ENCODE measurements at regions not wholly inside any gene's neighbourhood (a gene's known extent, or its start where the extent isn't known, plus 50 kb on each side); places are given as distances from the start of the nearest gene placed in this dataset.
"Not testable (repeated sequence)": the region's sequence is repeated elsewhere in the genome, so short reads cannot be mapped to it uniquely, and the experiment has no call there.

DNA sequence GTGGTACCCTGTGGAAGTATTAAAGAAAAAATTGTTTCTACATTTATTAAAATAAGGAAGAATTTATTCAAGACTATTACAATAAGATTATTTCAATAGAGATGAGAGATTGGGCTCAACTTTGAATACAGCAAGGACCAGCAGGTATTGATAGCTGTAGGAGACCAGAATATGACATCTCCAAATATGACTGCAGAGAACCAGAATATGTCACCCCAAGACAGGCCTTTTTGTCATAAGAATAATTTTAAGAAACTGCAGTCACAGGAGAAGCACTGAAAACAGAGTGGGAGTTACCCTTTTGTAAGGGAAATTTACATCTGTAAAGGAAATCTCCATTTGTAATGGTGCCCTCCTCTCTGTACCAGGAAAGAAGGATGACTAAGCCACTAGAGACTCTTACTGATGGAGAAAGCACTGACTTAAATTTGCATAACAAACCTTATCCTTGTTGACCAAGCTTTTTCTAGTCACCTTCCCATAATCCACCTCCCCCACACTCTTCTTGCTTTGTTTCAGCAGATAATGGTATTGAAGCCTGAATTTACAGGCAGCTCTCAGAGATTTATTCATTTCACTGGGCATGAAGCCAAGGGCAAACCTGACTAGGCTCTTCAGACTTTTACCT, 145.1 kb upstream of the RMP24 start:
- peak; percentile 95 for DNase-seq

- DNase-seq, result no peak
Measured at GRCh38 chr18:35827903-35828275, 144.6 kb upstream of the RMP24 start.

DNA sequence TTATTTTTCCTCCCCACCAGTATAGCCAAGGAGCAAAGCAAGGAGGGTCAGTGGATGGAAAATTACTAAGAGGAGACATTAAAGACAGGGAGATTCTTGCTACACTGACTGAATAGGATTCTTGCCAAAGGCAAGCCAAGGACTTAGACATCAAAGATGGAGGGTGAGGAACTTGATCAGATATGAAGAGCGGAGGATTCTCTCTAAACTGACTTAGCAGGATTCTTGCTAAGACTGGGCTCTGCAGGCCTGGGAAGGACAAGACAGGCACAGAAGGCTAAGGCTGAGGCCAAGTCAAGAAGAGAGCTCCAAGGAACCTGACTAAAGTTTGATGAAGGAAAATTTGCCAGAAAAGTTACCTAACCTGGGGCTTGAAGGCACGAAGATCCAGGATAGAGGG, 143.9 kb upstream of the RMP24 start:
- DNase-seq, result no peak

DNA sequence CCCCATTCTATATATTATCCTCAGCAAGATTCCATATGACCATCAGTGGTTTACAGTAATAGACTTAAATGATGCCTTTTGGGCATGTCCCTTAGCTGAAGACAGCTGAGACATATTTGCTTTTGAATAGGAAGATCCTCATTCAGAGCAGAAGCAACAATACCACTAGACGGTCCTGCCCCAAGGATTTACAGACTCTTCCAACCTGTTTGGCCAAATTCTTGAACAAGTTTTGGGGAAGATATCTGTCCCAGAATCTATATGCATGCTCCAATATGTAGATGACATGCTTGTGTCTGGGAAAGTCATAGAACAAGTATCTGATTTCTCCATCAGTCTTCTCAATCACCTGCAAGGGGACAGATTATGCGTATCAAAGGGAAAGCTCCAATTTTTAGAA, 137.1 kb upstream of the RMP24 start:
- no peak for DNase-seq

GRCh38 chr18:35835833-35836232, 136.6 kb upstream of the RMP24 start:
- no peak for DNase-seq

GRCh38 chr18:35836932-35837331, 135.5 kb upstream of the RMP24 start:
- no peak for DNase-seq

- DNase-seq, result no peak
Measured at GRCh38 chr18:35837922-35838496, 134.5 kb upstream of the RMP24 start.

GRCh38 chr18:35841283-35841682, 131.2 kb upstream of the RMP24 start:
- no peak for DNase-seq

DNA sequence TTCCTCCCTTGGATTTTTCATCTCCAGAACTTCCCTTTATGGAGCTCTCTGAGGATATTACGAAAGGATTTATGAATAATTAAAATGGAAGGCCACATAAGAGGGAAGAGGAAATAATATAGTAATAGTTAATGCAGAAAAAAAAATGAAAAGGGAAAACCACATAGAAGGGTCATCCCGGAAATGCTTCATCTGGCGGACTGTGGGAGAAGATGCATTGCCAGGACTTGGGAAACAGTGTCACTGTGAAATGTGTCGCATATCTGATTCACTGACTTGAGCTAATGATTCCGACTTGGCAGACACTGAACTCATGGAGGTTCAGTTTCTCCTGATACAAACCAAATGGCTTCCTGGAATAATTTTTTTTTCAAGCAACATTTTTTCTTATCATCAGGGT, 129.9 kb upstream of the RMP24 start:
- no peak for DNase-seq

DNA sequence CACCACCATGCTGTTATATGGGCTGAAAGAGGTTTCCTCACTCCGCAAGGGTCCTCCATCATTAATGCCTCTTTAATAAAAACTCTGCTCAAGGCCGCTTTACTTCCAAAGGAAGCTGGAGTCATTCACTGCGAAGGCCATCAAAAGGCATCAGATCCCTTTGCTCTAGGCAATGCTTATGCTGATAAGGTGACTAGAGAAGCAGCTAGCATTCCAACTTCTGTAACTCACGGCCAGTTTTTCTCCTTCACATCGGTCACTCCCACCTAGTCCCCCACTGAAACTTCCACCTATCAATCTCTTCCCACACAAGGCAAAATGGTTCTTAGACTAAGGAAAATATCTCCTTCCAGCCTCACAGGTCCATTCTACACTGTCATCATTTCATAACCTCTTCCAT, 124.2 kb upstream of the RMP24 start:
- DNase-seq, result not testable (repeated sequence)

DNA sequence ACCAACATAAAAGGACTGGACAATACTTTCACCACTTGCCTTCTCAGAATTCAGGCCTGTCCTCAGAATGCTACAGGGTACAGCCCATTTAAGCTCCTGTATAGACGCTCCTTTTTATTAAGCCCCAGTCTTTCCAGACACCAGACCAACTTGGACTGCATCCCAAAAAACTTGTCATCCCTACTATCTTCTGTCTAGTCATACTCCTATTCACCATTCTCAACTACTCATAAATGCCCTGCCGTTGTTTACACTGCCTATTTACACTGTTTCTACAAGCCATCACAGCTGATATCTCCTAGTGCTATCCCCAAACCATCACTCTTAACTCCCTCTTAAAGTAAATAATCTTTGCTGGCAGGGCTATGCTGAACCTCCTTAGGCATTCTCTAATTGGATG, 123.2 kb upstream of the RMP24 start:
- DNase-seq, result peak; percentile 62

GRCh38 chr18:35851286-35851970, 121.1 kb upstream of the RMP24 start:
- no peak for DNase-seq

DNA sequence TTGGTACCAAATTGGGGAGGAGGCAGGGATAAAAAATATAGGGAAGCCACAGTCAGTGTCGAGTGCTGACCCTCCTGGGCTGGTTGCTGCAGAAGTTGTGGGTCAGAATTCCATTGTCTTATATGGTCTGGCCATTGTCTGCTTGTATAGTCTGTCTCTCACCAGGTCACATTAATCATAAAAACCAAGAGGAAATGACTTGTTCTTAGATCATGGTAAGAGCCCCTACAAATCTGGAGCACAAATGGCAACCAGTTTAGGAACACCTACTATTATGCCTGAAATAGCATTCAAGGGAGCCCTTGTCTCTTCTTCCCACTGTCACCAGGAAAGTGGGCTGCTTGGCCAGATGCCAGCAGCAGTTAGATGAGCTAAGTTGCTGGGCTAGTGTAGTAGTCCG, 119.7 kb upstream of the RMP24 start:
- DNase-seq, result no peak

GRCh38 chr18:35854095-35854494, 118.4 kb upstream of the RMP24 start:
- DNase-seq, result no peak

DNA sequence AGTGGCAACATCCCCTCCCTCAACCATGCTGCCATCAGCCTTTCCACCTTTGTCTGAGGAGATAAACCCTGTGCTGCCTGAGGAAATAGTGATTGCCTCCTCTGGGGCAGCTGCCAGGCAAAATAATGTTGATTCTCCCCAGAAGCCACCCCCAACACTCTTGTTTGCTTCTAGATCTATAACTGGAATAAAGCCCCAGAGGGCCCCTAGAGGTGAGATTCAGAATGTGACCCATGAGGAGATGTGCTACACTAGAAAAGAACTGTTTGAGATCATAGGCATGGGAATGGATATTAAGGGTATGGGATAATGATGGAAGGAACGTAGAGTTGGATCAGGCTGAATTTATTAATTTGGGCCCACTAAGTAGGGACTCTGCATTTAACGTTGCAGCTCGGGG, 116.3 kb upstream of the RMP24 start:
- DNase-seq, result no peak

DNA sequence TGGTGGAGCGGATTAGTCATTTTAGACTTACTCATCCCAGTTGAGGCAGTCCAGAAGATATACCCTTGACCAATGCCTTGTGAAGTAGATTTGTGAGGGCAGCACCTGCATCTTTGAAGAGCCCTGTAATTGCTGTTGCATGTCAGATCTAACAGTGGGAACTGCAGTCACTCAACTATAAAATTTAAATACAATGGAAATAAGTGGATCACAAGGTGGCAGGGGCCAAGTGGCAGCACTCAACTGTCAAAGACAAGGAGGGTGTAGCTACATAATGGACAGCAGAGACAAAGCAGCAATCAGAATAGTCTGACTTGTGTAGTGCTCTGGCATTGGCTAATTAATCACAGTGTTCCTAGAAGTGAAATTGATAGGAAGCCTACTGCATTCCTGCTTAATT, 115.8 kb upstream of the RMP24 start:
- not testable (repeated sequence) for DNase-seq

DNA sequence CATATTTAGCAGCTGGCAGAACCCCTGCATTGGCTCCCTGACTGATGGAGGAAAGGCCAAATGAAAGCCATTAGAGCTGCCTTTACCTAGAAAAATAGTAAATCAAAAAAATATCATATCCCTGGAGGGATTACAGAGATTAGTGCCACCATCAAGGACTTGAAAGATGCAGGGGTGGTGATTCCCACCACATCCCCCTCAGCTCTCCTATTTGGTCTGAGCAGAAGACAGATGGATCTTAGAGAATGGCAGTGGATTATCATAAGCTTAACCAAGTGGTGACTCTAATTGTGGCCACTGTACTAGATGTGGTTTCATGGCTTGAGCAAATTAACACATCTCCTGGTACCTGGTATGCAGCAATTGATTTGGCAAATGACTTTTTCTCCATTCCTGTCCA, 114.9 kb upstream of the RMP24 start:
- not testable (repeated sequence) for DNase-seq

DNA sequence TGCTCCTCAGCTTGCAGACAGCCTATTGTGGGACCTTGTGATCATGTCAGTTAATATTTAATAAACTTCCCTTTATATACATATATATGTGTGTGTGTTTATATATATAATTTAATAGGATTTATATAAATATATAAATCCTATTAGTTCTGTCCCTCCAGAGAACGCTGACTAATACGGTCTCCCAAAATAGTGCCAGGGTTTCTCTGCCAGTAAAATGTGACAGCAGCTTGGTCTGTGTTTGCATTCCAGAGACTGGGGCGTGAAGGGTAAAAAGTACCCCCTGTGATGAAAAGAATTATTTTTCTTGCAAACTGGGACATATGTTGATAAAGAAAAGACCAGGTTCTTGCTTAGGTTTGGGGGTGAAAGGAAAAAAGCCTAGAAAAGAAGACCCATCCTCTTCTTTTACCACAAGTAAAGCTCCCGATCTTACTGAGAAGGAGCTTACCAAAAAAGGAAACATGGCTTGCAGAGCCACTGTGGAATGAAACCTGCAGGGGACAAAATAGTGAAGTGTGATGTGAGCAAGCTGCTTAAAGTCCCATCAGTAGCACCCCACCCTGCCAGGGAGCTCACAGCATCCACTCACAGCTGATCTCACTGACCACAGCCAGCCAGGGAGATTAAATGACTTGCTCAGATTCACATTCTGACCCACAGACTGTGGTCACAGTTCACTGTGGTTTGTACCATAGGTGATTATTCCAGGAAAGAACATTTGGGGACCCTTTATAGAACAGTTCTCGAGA, 110.9 kb upstream of the RMP24 start:
- no peak for DNase-seq

DNA sequence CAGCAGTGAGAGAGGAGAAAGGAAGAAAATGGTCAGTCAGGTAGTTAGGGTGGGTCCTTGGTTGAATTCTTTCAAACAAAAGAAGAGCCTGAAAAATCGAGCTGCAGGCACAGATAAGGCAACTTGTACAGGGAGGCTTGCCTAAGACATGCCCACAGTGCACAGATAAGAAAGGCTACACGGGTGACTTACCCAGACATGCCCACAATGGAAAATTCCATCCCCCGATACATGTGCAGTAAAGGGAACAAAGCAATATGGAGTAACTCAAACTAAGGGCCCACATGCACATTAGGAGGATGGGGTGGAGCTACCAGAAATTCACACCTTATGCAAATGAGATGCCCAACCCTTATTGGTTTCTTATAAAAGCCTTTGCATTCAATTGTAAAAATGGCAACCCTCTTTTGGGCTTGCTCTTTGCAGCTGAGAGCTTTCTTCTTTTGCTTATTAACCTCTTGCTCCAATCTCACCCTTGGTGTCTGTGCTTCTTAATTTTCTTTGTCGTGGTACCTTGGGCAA, 110.3 kb upstream of the RMP24 start:
- DNase-seq, result no peak

GRCh38 chr18:35864916-35865315, 107.6 kb upstream of the RMP24 start:
- DNase-seq, result peak; percentile 86

- no peak for DNase-seq
Measured at GRCh38 chr18:35868915-35869314, 103.6 kb upstream of the RMP24 start.

DNA sequence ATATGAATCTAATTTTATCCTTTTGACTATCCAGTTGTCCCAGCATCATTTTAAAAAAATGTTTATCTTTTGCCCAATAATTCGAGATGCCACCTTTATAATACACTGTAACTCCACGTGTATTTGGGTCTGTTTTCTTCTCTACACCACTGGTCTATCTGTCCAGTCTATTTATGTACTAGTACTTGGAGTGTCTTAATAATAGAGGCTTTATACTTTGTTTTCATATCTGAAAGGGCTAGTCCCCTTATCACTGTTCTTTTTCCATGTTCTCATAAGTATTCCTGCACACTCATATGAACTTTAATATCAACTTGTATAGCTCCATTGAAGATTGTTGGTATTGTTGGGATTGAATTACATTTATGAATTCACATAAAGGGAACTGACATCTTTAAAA, 101.1 kb upstream of the RMP24 start:
- DNase-seq, result no peak

- DNase-seq, result no peak
Measured at GRCh38 chr18:35875566-35875965, 96.9 kb upstream of the RMP24 start.

DNA sequence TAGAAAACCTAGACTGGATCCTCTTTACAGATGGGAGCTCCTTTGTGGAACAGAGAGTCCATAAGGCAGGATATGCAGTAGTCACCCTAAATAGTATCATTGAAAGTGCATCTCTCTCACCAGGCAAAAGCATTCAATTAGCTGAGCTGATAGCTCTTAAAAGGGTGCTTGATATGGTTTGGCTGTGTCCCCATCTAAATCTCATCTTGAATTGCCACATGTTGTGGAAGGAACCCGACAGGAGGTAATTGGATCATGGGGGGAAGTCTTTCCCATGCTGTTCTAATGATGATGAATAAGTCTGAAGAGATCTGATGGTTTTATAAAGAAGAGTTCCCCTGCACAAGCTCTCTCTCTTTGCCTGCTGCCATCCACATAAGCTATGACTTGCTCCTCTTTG, 96.2 kb upstream of the RMP24 start:
- DNase-seq, result no peak
